GM12878 (cell line): ENCODE measurements at regions not wholly inside any gene's neighbourhood (a gene's known extent, or its start where the extent isn't known, plus 50 kb on each side); places are given as distances from the start of the nearest gene placed in this dataset.

Experiments
- ATF7 ChIP-seq: fragments of 450-650 bp; IDR thresholded peaks from 2 replicates; pipeline ENCODE4 v1.6.1; 2016; ENCODE audit warnings: low read depth, mild to moderate bottlenecking
- E2F8 ChIP-seq: fragments of 450-650 bp; IDR thresholded peaks from 2 replicates; pipeline ENCODE4 v1.6.1; 2018; ENCODE audit warnings: mild to moderate bottlenecking, low read depth, moderate library complexity; ENCODE audit not compliant: partially characterized antibody
- EGR1 ChIP-seq, 2 experiments: IDR thresholded peaks; 1 replicate in 1 of 2; 2 replicates in 1 of 2; pipeline ENCODE4 v1.6.1; 2011 to 2012; ENCODE audit warnings: low read depth in 2 of 2, low read length in 2 of 2, borderline replicate concordance in 1 of 2, mild to moderate bottlenecking in 1 of 2, moderate library complexity in 1 of 2
- ETV6 ChIP-seq, 2 experiments: fragments of 450-650 bp in 1 of 2; IDR thresholded peaks in 1 of 2; conservative IDR thresholded peaks in 1 of 2; 2 replicates each; pipeline ENCODE4 v1.6.1; 2014; ENCODE audit warnings: antibody characterized with exemption in 1 of 2, borderline replicate concordance in 1 of 2, low read depth in 1 of 2, mild to moderate bottlenecking in 1 of 2, moderate library complexity in 1 of 2
- MTA2 ChIP-seq: fragments of 450-650 bp; IDR thresholded peaks from 2 replicates; pipeline ENCODE4 v1.6.1; 2016; ENCODE audit warnings: low read depth, mild to moderate bottlenecking, moderate library complexity
- SKIL ChIP-seq: fragments of 450-650 bp; IDR thresholded peaks from 2 replicates; pipeline ENCODE4 v1.6.1; 2017; ENCODE audit warnings: mild to moderate bottlenecking, low read depth, inconsistent platforms; ENCODE audit not compliant: poor library complexity, severe bottlenecking
- SMAD1 ChIP-seq: fragments of 450-650 bp; IDR thresholded peaks from 2 replicates; pipeline ENCODE4 v1.6.1; 2018; ENCODE audit warnings: mild to moderate bottlenecking, low read depth; ENCODE audit not compliant: partially characterized antibody
- SMAD5 ChIP-seq: IDR thresholded peaks from 2 replicates; pipeline ENCODE4 v1.6.1; 2016; ENCODE audit warnings: antibody characterized with exemption, low read depth
- STAT1 ChIP-seq: fragments of 450-650 bp; conservative IDR thresholded peaks from 2 replicates; pipeline ENCODE4 v1.6.1; 2014; ENCODE audit warnings: antibody characterized with exemption, mild to moderate bottlenecking
- TCF12 ChIP-seq: IDR thresholded peaks from 2 replicates; pipeline ENCODE4 v1.6.1; 2011; ENCODE audit warnings: low read depth, mild to moderate bottlenecking, low read length
- USF2 ChIP-seq: IDR thresholded peaks from 2 replicates; pipeline ENCODE4 v1.6.1; 2011; ENCODE audit warnings: low read depth, low read length, improper control_type of control experiment, borderline replicate concordance
- ZNF384 ChIP-seq: IDR thresholded peaks from 2 replicates; pipeline ENCODE4 v1.6.1; 2012; ENCODE audit warnings: low read depth, mild to moderate bottlenecking, low read length, improper control_type of control experiment, borderline replicate concordance
- ZNF687 ChIP-seq: fragments of 450-650 bp; IDR thresholded peaks from 2 replicates; pipeline ENCODE4 v1.6.1; 2017; ENCODE audit warnings: mild to moderate bottlenecking, moderate library complexity
- TF ChIP-seq, protein P1 (sequence below): fragments of 450-650 bp; IDR thresholded peaks from 2 replicates; pipeline ENCODE4 v1.6.1; 2017; ENCODE audit warnings: antibody characterized with exemption, mild to moderate bottlenecking, moderate library complexity
- TF ChIP-seq, protein P2 (sequence below): IDR thresholded peaks from 2 replicates; pipeline ENCODE4 v1.6.1; 2011; ENCODE audit warnings: borderline replicate concordance, low read depth, mild to moderate bottlenecking, moderate library complexity, mixed read lengths, low read length; ENCODE audit not compliant: insufficient read depth; ENCODE audit errors: extremely low read length

DNA sequence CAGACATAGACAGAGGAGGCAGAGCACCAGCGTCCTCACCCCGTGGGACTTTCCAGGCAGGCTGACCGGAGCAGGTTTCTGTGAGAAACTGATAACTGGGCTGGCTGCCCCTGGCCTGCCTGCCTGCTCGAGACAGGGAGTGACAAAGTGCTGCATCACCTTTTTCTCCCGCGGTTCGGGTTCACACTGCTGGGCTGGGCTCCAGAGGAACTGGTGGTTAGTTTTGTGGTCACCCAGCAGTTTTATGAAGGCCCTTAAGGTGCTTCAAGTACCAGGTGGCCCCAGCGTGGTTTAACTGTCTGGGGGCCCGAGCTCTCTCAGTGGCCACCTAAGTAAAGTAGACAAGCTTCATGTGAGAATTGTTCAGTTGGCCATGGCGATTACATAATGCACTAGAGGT is 1073.6 kb downstream of the BCL11B start (continued):
- no peak for TF ChIP-seq USF2
- TF ChIP-seq MTA2, result peak; percentile 88
- TF ChIP-seq SMAD5, result no peak
- TF ChIP-seq SMAD1, result peak; percentile 41
- no peak for TF ChIP-seq E2F8
- TF ChIP-seq, protein P1, sequence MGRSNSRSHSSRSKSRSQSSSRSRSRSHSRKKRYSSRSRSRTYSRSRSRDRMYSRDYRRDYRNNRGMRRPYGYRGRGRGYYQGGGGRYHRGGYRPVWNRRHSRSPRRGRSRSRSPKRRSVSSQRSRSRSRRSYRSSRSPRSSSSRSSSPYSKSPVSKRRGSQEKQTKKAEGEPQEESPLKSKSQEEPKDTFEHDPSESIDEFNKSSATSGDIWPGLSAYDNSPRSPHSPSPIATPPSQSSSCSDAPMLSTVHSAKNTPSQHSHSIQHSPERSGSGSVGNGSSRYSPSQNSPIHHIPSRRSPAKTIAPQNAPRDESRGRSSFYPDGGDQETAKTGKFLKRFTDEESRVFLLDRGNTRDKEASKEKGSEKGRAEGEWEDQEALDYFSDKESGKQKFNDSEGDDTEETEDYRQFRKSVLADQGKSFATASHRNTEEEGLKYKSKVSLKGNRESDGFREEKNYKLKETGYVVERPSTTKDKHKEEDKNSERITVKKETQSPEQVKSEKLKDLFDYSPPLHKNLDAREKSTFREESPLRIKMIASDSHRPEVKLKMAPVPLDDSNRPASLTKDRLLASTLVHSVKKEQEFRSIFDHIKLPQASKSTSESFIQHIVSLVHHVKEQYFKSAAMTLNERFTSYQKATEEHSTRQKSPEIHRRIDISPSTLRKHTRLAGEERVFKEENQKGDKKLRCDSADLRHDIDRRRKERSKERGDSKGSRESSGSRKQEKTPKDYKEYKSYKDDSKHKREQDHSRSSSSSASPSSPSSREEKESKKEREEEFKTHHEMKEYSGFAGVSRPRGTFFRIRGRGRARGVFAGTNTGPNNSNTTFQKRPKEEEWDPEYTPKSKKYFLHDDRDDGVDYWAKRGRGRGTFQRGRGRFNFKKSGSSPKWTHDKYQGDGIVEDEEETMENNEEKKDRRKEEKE, result no peak
- TF ChIP-seq ZNF384, result no peak
- peak; percentile 78; the same call in 1 of the 2 replicates for TF ChIP-seq ATF7
- TF ChIP-seq ZNF687, result peak; percentile 82; the same call in 1 of the 2 replicates
- no peak for TF ChIP-seq EGR1 (IDR thresholded peaks at IDR 0.05; ENCODE audit: borderline replicate concordance in 1 of 2, low read depth in 2 of 2, low read length in 2 of 2)
- TF ChIP-seq SKIL, result peak; percentile 64
- TF ChIP-seq TCF12, result peak; percentile 78
- TF ChIP-seq, protein P2, sequence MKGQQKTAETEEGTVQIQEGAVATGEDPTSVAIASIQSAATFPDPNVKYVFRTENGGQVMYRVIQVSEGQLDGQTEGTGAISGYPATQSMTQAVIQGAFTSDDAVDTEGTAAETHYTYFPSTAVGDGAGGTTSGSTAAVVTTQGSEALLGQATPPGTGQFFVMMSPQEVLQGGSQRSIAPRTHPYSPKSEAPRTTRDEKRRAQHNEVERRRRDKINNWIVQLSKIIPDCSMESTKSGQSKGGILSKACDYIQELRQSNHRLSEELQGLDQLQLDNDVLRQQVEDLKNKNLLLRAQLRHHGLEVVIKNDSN, result no peak
- TF ChIP-seq STAT1, result no peak
- peak in 1 of 2 experiments; percentile 60; a peak in 1 of 4 replicates for TF ChIP-seq ETV6 (conservative IDR thresholded peaks at IDR 0.05 in 1 of 2, IDR thresholded peaks at IDR 0.05 in 1 of 2; ENCODE audit: borderline replicate concordance in 1 of 2, low read depth in 1 of 2)
